ENCODE measurements at regions not wholly inside any gene's neighbourhood (a gene's known extent, or its start where the extent isn't known, plus 50 kb on each side); places are given as distances from the start of the nearest gene placed in this dataset.

DNA sequence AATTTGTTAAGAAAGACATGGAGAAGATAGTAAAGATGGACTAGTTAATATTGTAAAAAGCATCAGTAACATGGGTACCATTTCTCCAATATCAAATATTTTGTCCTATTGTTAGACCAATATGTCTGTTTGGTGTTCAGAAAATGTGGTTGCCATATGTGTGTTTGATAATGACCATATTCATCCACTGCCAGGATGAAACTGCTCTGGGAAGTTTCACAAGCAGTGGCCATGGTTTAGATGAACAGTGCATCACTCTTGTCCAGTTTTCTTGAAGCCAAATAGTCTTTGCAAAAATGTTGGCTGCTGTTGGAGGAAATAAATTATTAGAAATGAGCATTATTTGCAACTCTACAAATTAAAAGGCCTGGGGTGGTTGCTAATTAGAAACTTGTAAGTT, 333.8 kb downstream of the NUF2 start:
- TF ChIP-seq, protein P1, sequence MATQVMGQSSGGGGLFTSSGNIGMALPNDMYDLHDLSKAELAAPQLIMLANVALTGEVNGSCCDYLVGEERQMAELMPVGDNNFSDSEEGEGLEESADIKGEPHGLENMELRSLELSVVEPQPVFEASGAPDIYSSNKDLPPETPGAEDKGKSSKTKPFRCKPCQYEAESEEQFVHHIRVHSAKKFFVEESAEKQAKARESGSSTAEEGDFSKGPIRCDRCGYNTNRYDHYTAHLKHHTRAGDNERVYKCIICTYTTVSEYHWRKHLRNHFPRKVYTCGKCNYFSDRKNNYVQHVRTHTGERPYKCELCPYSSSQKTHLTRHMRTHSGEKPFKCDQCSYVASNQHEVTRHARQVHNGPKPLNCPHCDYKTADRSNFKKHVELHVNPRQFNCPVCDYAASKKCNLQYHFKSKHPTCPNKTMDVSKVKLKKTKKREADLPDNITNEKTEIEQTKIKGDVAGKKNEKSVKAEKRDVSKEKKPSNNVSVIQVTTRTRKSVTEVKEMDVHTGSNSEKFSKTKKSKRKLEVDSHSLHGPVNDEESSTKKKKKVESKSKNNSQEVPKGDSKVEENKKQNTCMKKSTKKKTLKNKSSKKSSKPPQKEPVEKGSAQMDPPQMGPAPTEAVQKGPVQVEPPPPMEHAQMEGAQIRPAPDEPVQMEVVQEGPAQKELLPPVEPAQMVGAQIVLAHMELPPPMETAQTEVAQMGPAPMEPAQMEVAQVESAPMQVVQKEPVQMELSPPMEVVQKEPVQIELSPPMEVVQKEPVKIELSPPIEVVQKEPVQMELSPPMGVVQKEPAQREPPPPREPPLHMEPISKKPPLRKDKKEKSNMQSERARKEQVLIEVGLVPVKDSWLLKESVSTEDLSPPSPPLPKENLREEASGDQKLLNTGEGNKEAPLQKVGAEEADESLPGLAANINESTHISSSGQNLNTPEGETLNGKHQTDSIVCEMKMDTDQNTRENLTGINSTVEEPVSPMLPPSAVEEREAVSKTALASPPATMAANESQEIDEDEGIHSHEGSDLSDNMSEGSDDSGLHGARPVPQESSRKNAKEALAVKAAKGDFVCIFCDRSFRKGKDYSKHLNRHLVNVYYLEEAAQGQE (IDR thresholded peaks at IDR 0.05; ENCODE audit: insufficient replicate concordance, low read depth) = no peak
- TF ChIP-seq, protein P2, sequence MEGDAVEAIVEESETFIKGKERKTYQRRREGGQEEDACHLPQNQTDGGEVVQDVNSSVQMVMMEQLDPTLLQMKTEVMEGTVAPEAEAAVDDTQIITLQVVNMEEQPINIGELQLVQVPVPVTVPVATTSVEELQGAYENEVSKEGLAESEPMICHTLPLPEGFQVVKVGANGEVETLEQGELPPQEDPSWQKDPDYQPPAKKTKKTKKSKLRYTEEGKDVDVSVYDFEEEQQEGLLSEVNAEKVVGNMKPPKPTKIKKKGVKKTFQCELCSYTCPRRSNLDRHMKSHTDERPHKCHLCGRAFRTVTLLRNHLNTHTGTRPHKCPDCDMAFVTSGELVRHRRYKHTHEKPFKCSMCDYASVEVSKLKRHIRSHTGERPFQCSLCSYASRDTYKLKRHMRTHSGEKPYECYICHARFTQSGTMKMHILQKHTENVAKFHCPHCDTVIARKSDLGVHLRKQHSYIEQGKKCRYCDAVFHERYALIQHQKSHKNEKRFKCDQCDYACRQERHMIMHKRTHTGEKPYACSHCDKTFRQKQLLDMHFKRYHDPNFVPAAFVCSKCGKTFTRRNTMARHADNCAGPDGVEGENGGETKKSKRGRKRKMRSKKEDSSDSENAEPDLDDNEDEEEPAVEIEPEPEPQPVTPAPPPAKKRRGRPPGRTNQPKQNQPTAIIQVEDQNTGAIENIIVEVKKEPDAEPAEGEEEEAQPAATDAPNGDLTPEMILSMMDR (IDR thresholded peaks at IDR 0.05; ENCODE audit: insufficient read depth, low read length) = no peak
- TF ChIP-seq POLR2AphosphoS5 (IDR thresholded peaks at IDR 0.05; ENCODE audit: low read depth) = no peak
- no peak for TF ChIP-seq GABPA (IDR thresholded peaks at IDR 0.05; ENCODE audit: low read depth)
- TF ChIP-seq SPI1 (IDR thresholded peaks at IDR 0.05; ENCODE audit: borderline replicate concordance, low read depth) = no peak

All from HL-60 (cell line).